HEK293 (cell line): ENCODE measurements at regions not wholly inside any gene's neighbourhood (a gene's known extent, or its start where the extent isn't known, plus 50 kb on each side); places are given as distances from the start of the nearest gene placed in this dataset.

ENCODE experiments used
- CTCF ChIA-PET: fragments of 350-600 bp; formaldehyde crosslinking; extraction: SDS; loops from one replicate; lab custom pipeline; 2021; ENCODE audit warnings: antibody characterized with exemption; lab: Yijun Ruan, JAX
- POLR2A ChIA-PET: fragments of 300-600 bp; formaldehyde crosslinking; extraction: SDS; loops from one replicate; lab custom pipeline; 2020; ENCODE audit warnings: antibody characterized with exemption, inconsistent platforms; lab: Yijun Ruan, JAX
- H3K27ac ChIP-seq: fragments of 200-500 bp; sonication (Bioruptor generic); 2 replicates; pipeline ENCODE4 v1.5.1; 2014; ENCODE audit warnings: low read depth, low read length, control low read depth, inconsistent platforms; ENCODE audit errors: extremely low read depth
- H3K36me3 ChIP-seq, 2 experiments: fragments of 200-500 bp in 1 of 2; sonication (Bioruptor generic) in 1 of 2; 1 replicate in 1 of 2; 2 replicates in 1 of 2; pipeline ENCODE4 v1.5.1; 2014 to 2017; ENCODE audit warnings: inconsistent platforms in 2 of 2, low read length in 2 of 2; ENCODE audit not compliant: control insufficient read depth in 2 of 2, insufficient read depth in 1 of 2
- H3K4me1 ChIP-seq: fragments of 200-500 bp; sonication (Bioruptor generic); 2 replicates; pipeline ENCODE4 v1.5.1; 2014; ENCODE audit warnings: mild to moderate bottlenecking, low read length, inconsistent platforms; ENCODE audit not compliant: control insufficient read depth, insufficient read depth
- H3K4me3 ChIP-seq: 2 replicates; pipeline ENCODE4 v1.5.1; 2011; ENCODE audit warnings: low read depth, mild to moderate bottlenecking, control low read depth, low read length, moderate library complexity
- H3K9me3 ChIP-seq: fragments of 200-500 bp; sonication (Bioruptor generic); 2 replicates; pipeline ENCODE4 v1.5.1; 2014; ENCODE audit warnings: low read depth, low read length, inconsistent platforms; ENCODE audit not compliant: control insufficient read depth, insufficient read depth
- GLIS1 ChIP-seq: fragments of 450-650 bp; formaldehyde crosslinking; IDR thresholded peaks from 2 replicates; pipeline ENCODE4 v1.5.1; 2016; ENCODE audit warnings: missing biosample characterization, missing genetic modification characterization
- INSM2 ChIP-seq: fragments of 450-650 bp; formaldehyde crosslinking; IDR thresholded peaks from 2 replicates; pipeline ENCODE4 v1.5.1; 2016; ENCODE audit warnings: missing biosample characterization, missing genetic modification characterization
- KLF10 ChIP-seq: fragments of 450-650 bp; IDR thresholded peaks from 2 replicates; pipeline ENCODE4 v1.5.1; 2018; ENCODE audit warnings: missing biosample characterization, mild to moderate bottlenecking, missing genetic modification characterization
- KLF8 ChIP-seq: fragments of 450-650 bp; formaldehyde crosslinking; IDR thresholded peaks from 2 replicates; pipeline ENCODE4 v1.5.1; 2016; ENCODE audit warnings: missing biosample characterization, missing genetic modification characterization
- MEIS1 ChIP-seq: sonication (generic); formaldehyde crosslinking; IDR thresholded peaks from 2 replicates; pipeline ENCODE4 v1.8.1; 2022; ENCODE audit warnings: missing genetic modification reagents, mild to moderate bottlenecking, borderline replicate concordance
- OSR2 ChIP-seq: fragments of 450-650 bp; formaldehyde crosslinking; IDR thresholded peaks from 2 replicates; pipeline ENCODE4 v1.5.1; 2016; ENCODE audit warnings: missing biosample characterization, missing genetic modification characterization
- PATZ1 ChIP-seq: fragments of 450-650 bp; formaldehyde crosslinking; IDR thresholded peaks from 2 replicates; pipeline ENCODE4 v1.5.1; 2016; ENCODE audit warnings: missing biosample characterization, missing genetic modification characterization
- PRDM6 ChIP-seq: fragments of 450-650 bp; formaldehyde crosslinking; IDR thresholded peaks from 2 replicates; pipeline ENCODE4 v1.5.1; 2017; ENCODE audit warnings: missing biosample characterization, missing genetic modification characterization
- RBAK ChIP-seq: fragments of 450-650 bp; formaldehyde crosslinking; IDR thresholded peaks from 2 replicates; pipeline ENCODE4 v1.5.1; 2016; ENCODE audit warnings: missing biosample characterization, missing genetic modification characterization
- SP2 ChIP-seq: fragments of 450-650 bp; formaldehyde crosslinking; IDR thresholded peaks from 2 replicates; pipeline ENCODE4 v1.5.1; 2016; ENCODE audit warnings: missing biosample characterization, missing genetic modification characterization
- TRIM28 ChIP-seq: IDR thresholded peaks from 2 replicates; pipeline ENCODE4 v1.6.1; 2011; ENCODE audit warnings: low read length, control low read depth, borderline replicate concordance
- ZBTB11 ChIP-seq: fragments of 450-650 bp; formaldehyde crosslinking; conservative IDR thresholded peaks from 2 replicates; pipeline ENCODE4 v1.5.1; 2016; ENCODE audit warnings: low read depth, missing biosample characterization, missing genetic modification characterization
- ZBTB17 ChIP-seq: fragments of 450-650 bp; formaldehyde crosslinking; IDR thresholded peaks from 2 replicates; pipeline ENCODE4 v1.5.1; 2016; ENCODE audit warnings: missing biosample characterization, missing genetic modification characterization
- ZBTB21 ChIP-seq: fragments of 450-650 bp; formaldehyde crosslinking; IDR thresholded peaks from 2 replicates; pipeline ENCODE4 v1.5.1; 2017; ENCODE audit warnings: missing biosample characterization, missing genetic modification characterization
- ZFP69B ChIP-seq: fragments of 450-650 bp; formaldehyde crosslinking; IDR thresholded peaks from 2 replicates; pipeline ENCODE4 v1.5.1; 2016; ENCODE audit warnings: missing biosample characterization, missing genetic modification characterization
- ZNF121 ChIP-seq: fragments of 450-650 bp; formaldehyde crosslinking; IDR thresholded peaks from 2 replicates; pipeline ENCODE4 v1.5.1; 2016; ENCODE audit warnings: missing biosample characterization, missing genetic modification characterization
- ZNF211 ChIP-seq: fragments of 450-650 bp; formaldehyde crosslinking; IDR thresholded peaks from 2 replicates; pipeline ENCODE4 v1.5.1; 2016; ENCODE audit warnings: low read depth, missing biosample characterization, missing genetic modification characterization
- ZNF324 ChIP-seq: fragments of 450-650 bp; formaldehyde crosslinking; IDR thresholded peaks from 2 replicates; pipeline ENCODE4 v1.5.1; 2016; ENCODE audit warnings: missing biosample characterization, missing genetic modification characterization
- ZNF354C ChIP-seq: fragments of 450-650 bp; formaldehyde crosslinking; IDR thresholded peaks from 2 replicates; pipeline ENCODE4 v1.5.1; 2016; ENCODE audit warnings: missing biosample characterization, missing genetic modification characterization, low read depth, borderline replicate concordance
- ZNF37A ChIP-seq: fragments of 450-650 bp; IDR thresholded peaks from 2 replicates; pipeline ENCODE4 v1.5.1; 2018; ENCODE audit warnings: missing biosample characterization, missing genetic modification characterization
- ZNF433 ChIP-seq: fragments of 450-650 bp; formaldehyde crosslinking; IDR thresholded peaks from 2 replicates; pipeline ENCODE4 v1.5.1; 2016; ENCODE audit warnings: missing biosample characterization, missing genetic modification characterization, low read depth
- ZNF473 ChIP-seq: fragments of 450-650 bp; formaldehyde crosslinking; IDR thresholded peaks from 2 replicates; pipeline ENCODE4 v1.5.1; 2017; ENCODE audit warnings: missing biosample characterization, missing genetic modification characterization
- ZNF626 ChIP-seq: fragments of 450-650 bp; sonication (Bioruptor Pico); formaldehyde crosslinking; IDR thresholded peaks from 2 replicates; pipeline ENCODE4 v1.5.1; 2018; ENCODE audit warnings: missing biosample characterization, missing genetic modification characterization, inconsistent platforms
- ZNF645 ChIP-seq: fragments of 450-650 bp; formaldehyde crosslinking; IDR thresholded peaks from 2 replicates; pipeline ENCODE4; 2016; ENCODE audit warnings: missing biosample characterization, missing genetic modification characterization
- ZNF768 ChIP-seq: fragments of 450-650 bp; formaldehyde crosslinking; IDR thresholded peaks from 2 replicates; pipeline ENCODE4 v1.5.1; 2018; ENCODE audit warnings: missing biosample characterization, mild to moderate bottlenecking, missing genetic modification characterization
- ZNF785 ChIP-seq: fragments of 450-650 bp; formaldehyde crosslinking; IDR thresholded peaks from 2 replicates; pipeline ENCODE4 v1.5.1; 2016; ENCODE audit warnings: missing biosample characterization, missing genetic modification characterization
- ZXDB ChIP-seq: fragments of 450-650 bp; formaldehyde crosslinking; IDR thresholded peaks from 2 replicates; pipeline ENCODE4 v1.5.1; 2016; ENCODE audit warnings: missing biosample characterization, missing genetic modification characterization

DNA sequence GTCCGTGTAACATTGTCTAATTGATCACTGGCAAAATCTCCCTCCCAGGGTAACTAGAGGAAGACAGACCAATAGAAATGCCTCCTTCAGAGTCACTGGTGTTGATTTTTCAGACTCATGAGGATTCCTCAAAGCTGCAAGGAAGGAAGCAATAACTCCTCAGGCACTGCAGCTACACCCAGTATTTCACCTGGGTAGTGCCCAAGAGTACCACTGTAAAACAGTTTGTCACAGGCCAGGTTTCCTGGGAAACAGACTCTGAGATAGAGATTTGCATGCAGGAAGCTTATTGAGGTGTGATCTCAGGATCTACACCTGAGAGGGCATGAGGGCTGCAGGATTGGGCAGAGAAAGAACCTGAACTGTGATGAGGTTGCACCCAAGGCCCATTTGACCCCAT is 240.7 kb upstream of the ATP6AP2 start:
- Histone ChIP-seq H3K4me3 (no peak overlapping the region), H3K9me3 (no peaks in the 10 kb centered on the region), H3K27ac (no peak overlapping the region), H3K36me3 (no peaks in the 10 kb centered on the region), H3K4me1 (no peaks in the 10 kb centered on the region)
- no peak for TF ChIP-seq ZNF37A (tag by site-specific recombination)
- no peak for TF ChIP-seq ZBTB11
- TF ChIP-seq ZBTB21 (tag by site-specific recombination), result no peak
- TF ChIP-seq KLF10, result no peak
- no peak for TF ChIP-seq ZNF324 (tag by site-specific recombination)
- TF ChIP-seq ZNF785 (tag by site-specific recombination), result no peak
- no peak for TF ChIP-seq ZBTB17
- TF ChIP-seq ZNF433, result no peak
- TF ChIP-seq PATZ1 (tag by site-specific recombination), result no peak
- no peak for TF ChIP-seq ZNF645 (tag by site-specific recombination)
- no peak for TF ChIP-seq INSM2 (tag by site-specific recombination)
- TF ChIP-seq TRIM28, result no peak
- no peak for TF ChIP-seq OSR2 (tag by site-specific recombination)
- TF ChIP-seq ZNF473 (tag by site-specific recombination), result no peak
- TF ChIP-seq ZNF768 (tag by site-specific recombination), result no peak
- no peak for TF ChIP-seq ZXDB (tag by site-specific recombination)
- CTCF ChIA-PET, result no interaction called here
- POLR2A ChIA-PET, result no interaction called here

- no peaks in the 10 kb centered on the region for H3K4me1 ChIP-seq
- no peak overlapping the region for H3K27ac ChIP-seq
- POLR2A ChIA-PET, result no interaction called here
- no peak overlapping the region for H3K4me3 ChIP-seq
- H3K36me3 ChIP-seq, result no peaks in the 10 kb centered on the region
- CTCF ChIA-PET, result no interaction called here
- no peaks in the 10 kb centered on the region for H3K9me3 ChIP-seq
- TF ChIP-seq SP2 (tag by site-specific recombination) (no peak), MEIS1 (CRISPR knock-in tag) (no peak), ZNF645 (tag by site-specific recombination) (no peak), KLF8 (tag by site-specific recombination) (no peak), ZFP69B (no peak), PRDM6 (tag by site-specific recombination) (no peak), RBAK (tag by site-specific recombination) (no peak), ZXDB (tag by site-specific recombination) (no peak), ZNF626 (tag by site-specific recombination) (no peak), GLIS1 (no peak), ZNF211 (tag by site-specific recombination) (no peak), ZNF354C (no peak), ZNF121 (tag by site-specific recombination) (no peak)
Measured at GRCh38 chrX:40333344-40333743, 235.6 kb upstream of the BCOR start.
